H9 (cell line): ENCODE measurements at regions not wholly inside any gene's neighbourhood (a gene's known extent, or its start where the extent isn't known, plus 50 kb on each side); places are given as distances from the start of the nearest gene placed in this dataset.

ENCODE experiments used
- DNase-seq: peaks from one replicate; pipeline ENCODE4 v3.0.0-alpha.2; 2017
- H2AFZ ChIP-seq: one replicate; pipeline ENCODE4 v1.6.1; 2013; ENCODE audit warnings: mild to moderate bottlenecking, low read length, control low read depth, moderate library complexity
- H2AK5ac ChIP-seq: 2 replicates; pipeline ENCODE4 v1.6.1; 2013; ENCODE audit warnings: low read length, control low read depth, mixed read lengths; ENCODE audit not compliant: insufficient read length
- H2BK120ac ChIP-seq: one replicate; pipeline ENCODE4 v1.6.1; 2013; ENCODE audit warnings: low read depth, mild to moderate bottlenecking, low read length, control low read depth, inconsistent platforms; ENCODE audit not compliant: poor library complexity, severe bottlenecking
- H2BK12ac ChIP-seq: 2 replicates; pipeline ENCODE4 v1.6.1; 2013; ENCODE audit warnings: low read length, control low read depth, mixed read lengths, low read depth; ENCODE audit not compliant: insufficient read length
- H2BK15ac ChIP-seq: 2 replicates; pipeline ENCODE4 v1.6.1; 2013; ENCODE audit warnings: low read depth, low read length, control low read depth
- H2BK20ac ChIP-seq: one replicate; pipeline ENCODE4 v1.6.1; 2013; ENCODE audit warnings: low read depth, mild to moderate bottlenecking, low read length, control low read depth, inconsistent platforms; ENCODE audit not compliant: poor library complexity, severe bottlenecking
- H2BK5ac ChIP-seq: 2 replicates; pipeline ENCODE4 v1.6.1; 2013; ENCODE audit warnings: low read length, control low read depth, mixed read lengths; ENCODE audit not compliant: insufficient read length
- H3K14ac ChIP-seq: 2 replicates; pipeline ENCODE4 v1.6.1; 2013; ENCODE audit warnings: low read length, control low read depth; ENCODE audit not compliant: insufficient read depth
- H3K18ac ChIP-seq: 2 replicates; pipeline ENCODE4 v1.6.1; 2013; ENCODE audit warnings: low read depth, mild to moderate bottlenecking, mixed read lengths, low read length, control low read depth; ENCODE audit not compliant: insufficient read length
- H3K23ac ChIP-seq: 2 replicates; pipeline ENCODE4 v1.6.1; 2013; ENCODE audit warnings: low read length, control low read depth, mixed read lengths, low read depth; ENCODE audit not compliant: insufficient read length
- H3K23me2 ChIP-seq: 2 replicates; pipeline ENCODE4 v1.6.1; 2013; ENCODE audit warnings: low read depth, mild to moderate bottlenecking, mixed read lengths, low read length, control low read depth; ENCODE audit not compliant: insufficient read length, poor library complexity, severe bottlenecking
- H3K27ac ChIP-seq: 2 replicates; pipeline ENCODE4 v1.5.1; 2013; ENCODE audit warnings: low read length, control low read depth, mixed read lengths, low read depth; ENCODE audit not compliant: insufficient read length
- H3K27me3 ChIP-seq: 2 replicates; pipeline ENCODE4 v1.6.1; 2013; ENCODE audit warnings: low read length, control low read depth, inconsistent platforms; ENCODE audit not compliant: insufficient read depth
- H3K4ac ChIP-seq: 2 replicates; pipeline ENCODE4 v1.6.1; 2013; ENCODE audit warnings: low read depth, mild to moderate bottlenecking, control low read depth, inconsistent platforms, low read length, moderate library complexity
- H3K4me1 ChIP-seq: 2 replicates; pipeline ENCODE4 v1.6.1; 2013; ENCODE audit warnings: low read length, control low read depth, inconsistent platforms; ENCODE audit not compliant: insufficient read depth
- H3K4me2 ChIP-seq: 2 replicates; pipeline ENCODE4 v1.6.1; 2013; ENCODE audit warnings: low read length, control low read depth, mixed read lengths; ENCODE audit not compliant: insufficient read length, insufficient read depth
- H3K56ac ChIP-seq: 2 replicates; pipeline ENCODE4 v1.6.1; 2013; ENCODE audit warnings: low read depth, mild to moderate bottlenecking, mixed read lengths, low read length, control low read depth; ENCODE audit not compliant: insufficient read length
- H3K79me1 ChIP-seq: 2 replicates; pipeline ENCODE4 v1.6.1; 2013; ENCODE audit warnings: low read depth, mild to moderate bottlenecking, moderate library complexity, low read length, control low read depth, inconsistent platforms; ENCODE audit not compliant: insufficient read depth, poor library complexity, severe bottlenecking
- H3K79me2 ChIP-seq: 2 replicates; pipeline ENCODE4 v1.6.1; 2013; ENCODE audit warnings: low read length, control low read depth, inconsistent platforms; ENCODE audit not compliant: insufficient read depth
- H3K9ac ChIP-seq: 2 replicates; pipeline ENCODE4 v1.6.1; 2013; ENCODE audit warnings: low read length, control low read depth, mixed read lengths; ENCODE audit not compliant: insufficient read length; ENCODE audit errors: extremely low read depth
- H3K9me3 ChIP-seq: one replicate; pipeline ENCODE4 v1.6.1; 2013; ENCODE audit warnings: low read depth, low read length, inconsistent platforms; ENCODE audit not compliant: control insufficient read depth
- H3T11ph ChIP-seq: one replicate; pipeline ENCODE4 v1.6.1; 2013; ENCODE audit warnings: mild to moderate bottlenecking, low read length, control low read depth, inconsistent platforms
- H4K20me1 ChIP-seq: one replicate; pipeline ENCODE4 v1.6.1; 2013; ENCODE audit not compliant: control insufficient read depth, insufficient read length, insufficient read depth
- H4K5ac ChIP-seq: 2 replicates; pipeline ENCODE4 v1.6.1; 2013; ENCODE audit warnings: low read depth, mild to moderate bottlenecking, mixed read lengths, low read length, control low read depth; ENCODE audit not compliant: insufficient read length
- H4K8ac ChIP-seq: replicated peaks from 2 replicates; pipeline ENCODE4 v1.6.1; 2013; ENCODE audit warnings: low read length, control low read depth, mixed read lengths, low read depth; ENCODE audit not compliant: insufficient read length
- H4K91ac ChIP-seq: 2 replicates; pipeline ENCODE4 v1.6.1; 2013; ENCODE audit warnings: low read depth, mild to moderate bottlenecking, moderate library complexity, mixed read lengths, low read length, control low read depth; ENCODE audit not compliant: insufficient read length
- H3K27ac Mint-ChIP-seq, 3 experiments: 2 replicates in 2 of 3; 3 replicates in 1 of 3; pipeline ENCODE4 v1.8.0; 2020 to 2021; ENCODE audit warnings: mixed read lengths in 3 of 3, mild to moderate bottlenecking in 1 of 3, moderate library complexity in 1 of 3
- H3K27me3 Mint-ChIP-seq: 2 replicates; pipeline ENCODE4 v1.8.0; 2021; ENCODE audit warnings: low read depth, mild to moderate bottlenecking, moderate library complexity, mixed read lengths
- H3K36me3 Mint-ChIP-seq, 3 experiments: 2 replicates in 2 of 3; 3 replicates in 1 of 3; pipeline ENCODE4 v1.8.0; 2020 to 2021; ENCODE audit warnings: low read depth in 3 of 3, mixed read lengths in 3 of 3; ENCODE audit not compliant: insufficient read depth in 1 of 3
- H3K4me1 Mint-ChIP-seq, 2 experiments: 2 replicates each; pipeline ENCODE4 v1.8.0; 2020; ENCODE audit warnings: mixed read lengths in 2 of 2
- H3K4me3 Mint-ChIP-seq, 2 experiments: 2 replicates in 1 of 2; 3 replicates in 1 of 2; pipeline ENCODE4 v1.8.0; 2020 to 2021; ENCODE audit warnings: mild to moderate bottlenecking in 2 of 2, mixed read lengths in 2 of 2, moderate library complexity in 1 of 2
- H3K9me3 Mint-ChIP-seq, 2 experiments: 2 replicates in 1 of 2; 3 replicates in 1 of 2; pipeline ENCODE4 v1.8.0; 2020; ENCODE audit warnings: mild to moderate bottlenecking in 2 of 2, mixed read lengths in 2 of 2, moderate library complexity in 1 of 2
- WGBS: extraction: QIAGEN DNeasy Blood & Tissue Kit; methylation state at CpG from one replicate; pipeline ENCODE4 v1.1.7; 2013; ENCODE audit warnings: missing lambda C conversion rate, low lambda C conversion rate, mixed read lengths; ENCODE audit not compliant: insufficient read length; ENCODE audit errors: extremely low coverage; 5-methylcytosine and 5-hydroxymethylcytosine counted together
- TF ChIP-seq, protein P1 (sequence below): fragments of 200-600 bp; sonication (generic); conservative IDR thresholded peaks from 3 replicates; pipeline ENCODE4 v1.8.0; 2021; ENCODE audit warnings: antibody characterized with exemption, mild to moderate bottlenecking

- Histone ChIP-seq H3K9me3 (no peaks in the 10 kb centered on the region), H2BK20ac (no peak overlapping the region), H3K23me2 (no peaks in the 10 kb centered on the region), H3K14ac (no peak overlapping the region), H3K4me1 (no peaks in the 10 kb centered on the region), H2AFZ (no peak overlapping the region), H2BK12ac (no peak overlapping the region), H4K5ac (no peak overlapping the region), H3K4ac (no peak overlapping the region), H3K23ac (no peak overlapping the region), H3K18ac (no peak overlapping the region), H2BK15ac (no peak overlapping the region), H4K91ac (no peak overlapping the region), H3K27me3 (no peaks in the 10 kb centered on the region), H3K79me1 (no peaks in the 10 kb centered on the region), H4K20me1 (no peaks in the 10 kb centered on the region), H2AK5ac (no peak overlapping the region), H3T11ph (no peak overlapping the region), H2BK120ac (no peak overlapping the region), H3K9ac (no peak overlapping the region), H3K27ac (no peak overlapping the region), H3K79me2 (no peaks in the 10 kb centered on the region; the same call in 1 of the 2 replicates), H3K56ac (no peak overlapping the region), H2BK5ac (no peak overlapping the region), H3K4me2 (no peak overlapping the region), H4K8ac (no peak overlapping the region)
- H3K27me3 Mint-ChIP-seq = no peaks in the 10 kb centered on the region
- WGBS = no CpG with 5 or more reads among the region's 3 CpGs
- no peaks in the 10 kb centered on the region for H3K9me3 Mint-ChIP-seq
- no peak overlapping the region for H3K4me3 Mint-ChIP-seq
- TF ChIP-seq, protein P1, sequence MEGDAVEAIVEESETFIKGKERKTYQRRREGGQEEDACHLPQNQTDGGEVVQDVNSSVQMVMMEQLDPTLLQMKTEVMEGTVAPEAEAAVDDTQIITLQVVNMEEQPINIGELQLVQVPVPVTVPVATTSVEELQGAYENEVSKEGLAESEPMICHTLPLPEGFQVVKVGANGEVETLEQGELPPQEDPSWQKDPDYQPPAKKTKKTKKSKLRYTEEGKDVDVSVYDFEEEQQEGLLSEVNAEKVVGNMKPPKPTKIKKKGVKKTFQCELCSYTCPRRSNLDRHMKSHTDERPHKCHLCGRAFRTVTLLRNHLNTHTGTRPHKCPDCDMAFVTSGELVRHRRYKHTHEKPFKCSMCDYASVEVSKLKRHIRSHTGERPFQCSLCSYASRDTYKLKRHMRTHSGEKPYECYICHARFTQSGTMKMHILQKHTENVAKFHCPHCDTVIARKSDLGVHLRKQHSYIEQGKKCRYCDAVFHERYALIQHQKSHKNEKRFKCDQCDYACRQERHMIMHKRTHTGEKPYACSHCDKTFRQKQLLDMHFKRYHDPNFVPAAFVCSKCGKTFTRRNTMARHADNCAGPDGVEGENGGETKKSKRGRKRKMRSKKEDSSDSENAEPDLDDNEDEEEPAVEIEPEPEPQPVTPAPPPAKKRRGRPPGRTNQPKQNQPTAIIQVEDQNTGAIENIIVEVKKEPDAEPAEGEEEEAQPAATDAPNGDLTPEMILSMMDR = peak; percentile 44; the same call in 2 of the 3 replicates
- DNase-seq = no peak
- no peak overlapping the region for H3K27ac Mint-ChIP-seq
- no peaks in the 10 kb centered on the region for H3K4me1 Mint-ChIP-seq
- H3K36me3 Mint-ChIP-seq = no peaks in the 10 kb centered on the region
Measured at GRCh38 chr5:145701404-145701803, 133.7 kb downstream of the PRELID2 start.
